ENCODE measurements at regions not wholly inside any gene's neighbourhood (a gene's known extent, or its start where the extent isn't known, plus 50 kb on each side); places are given as distances from the start of the nearest gene placed in this dataset.

- Histone ChIP-seq H3K4me1 (ENCODE audit: control insufficient read depth, insufficient read depth, low read length) (no peaks in the 10 kb centered on the region), H3K36me3 (ENCODE audit: control insufficient read depth, insufficient read depth, low read length) (no peaks in the 10 kb centered on the region), H3K4me3 (ENCODE audit: low read length) (no peak overlapping the region), H3K9ac (ENCODE audit: extremely low read depth, low read length, poor library complexity, severe bottlenecking) (no peak overlapping the region), H3K27ac (ENCODE audit: low read depth, low read length) (no peak overlapping the region), H3K9me3 (ENCODE audit: control insufficient read depth, low read length) (no peaks in the 10 kb centered on the region), H3K27me3 (ENCODE audit: control insufficient read depth, insufficient read depth, low read length, poor library complexity, severe bottlenecking) (no peaks in the 10 kb centered on the region)
- TF ChIP-seq CTCF (conservative IDR thresholded peaks at IDR 0.05): no peak
- Mint-ChIP-seq H3K27me3 (ENCODE audit: insufficient read depth) (peaks cover 5% of the 10 kb centered on the region), H3K36me3 (ENCODE audit: low read depth) (no peaks in the 10 kb centered on the region), H3K27ac (no peak overlapping the region), H3K4me1 (peaks cover 11% of the 10 kb centered on the region), H3K9me3 (no peaks in the 10 kb centered on the region), H3K4me3 (no peak overlapping the region)
- DNase-seq: no peak
- 80 to 83% methylated on average over 2 to 3 of the region's 3 CpGs for WGBS, 2 experiments (ENCODE audit: insufficient coverage in 1 of 2, insufficient read length in 1 of 2)
Measured at GRCh38 chr1:181351740-181352139, 131.6 kb upstream of the CACNA1E start.

DNA sequence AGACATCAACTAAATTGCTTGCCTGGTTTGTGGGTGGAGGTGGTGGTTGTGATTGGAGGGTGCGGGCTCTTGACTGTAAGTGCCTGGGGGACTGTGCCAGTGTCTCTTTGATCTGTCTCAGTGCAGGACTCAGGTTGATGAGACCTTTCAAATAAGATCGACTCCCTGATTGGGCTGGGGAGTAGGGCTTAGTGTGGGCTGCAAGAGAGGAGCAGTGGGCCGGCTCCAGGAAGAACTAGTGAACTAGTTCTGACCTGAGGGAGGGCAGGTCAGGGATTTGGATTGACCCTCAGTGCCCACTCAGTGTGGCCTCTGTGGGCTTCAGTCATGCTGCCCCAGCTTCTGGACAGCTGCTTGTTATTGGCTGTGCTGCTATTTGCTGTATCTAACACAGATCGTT is 130.6 kb upstream of the CACNA1E start:
- peaks cover 7% of the 10 kb centered on the region for H3K27me3 Mint-ChIP-seq (ENCODE audit: insufficient read depth)
- TF ChIP-seq CTCF (conservative IDR thresholded peaks at IDR 0.05): no peak
- H3K9me3 Mint-ChIP-seq: no peaks in the 10 kb centered on the region
- Histone ChIP-seq H3K27me3 (ENCODE audit: control insufficient read depth, insufficient read depth, low read length, poor library complexity, severe bottlenecking) (no peaks in the 10 kb centered on the region), H3K4me3 (ENCODE audit: low read length) (no peak overlapping the region), H3K9me3 (ENCODE audit: control insufficient read depth, low read length) (no peaks in the 10 kb centered on the region), H3K9ac (ENCODE audit: extremely low read depth, low read length, poor library complexity, severe bottlenecking) (no peak overlapping the region), H3K27ac (ENCODE audit: low read depth, low read length) (no peak overlapping the region), H3K4me1 (ENCODE audit: control insufficient read depth, insufficient read depth, low read length) (no peaks in the 10 kb centered on the region), H3K36me3 (ENCODE audit: control insufficient read depth, insufficient read depth, low read length) (no peaks in the 10 kb centered on the region)
- DNase-seq: peak; percentile 16
- H3K27ac Mint-ChIP-seq: no peak overlapping the region
- no peaks in the 10 kb centered on the region for H3K36me3 Mint-ChIP-seq (ENCODE audit: low read depth)
- H3K4me3 Mint-ChIP-seq: no peak overlapping the region
- WGBS, 2 experiments (ENCODE audit: insufficient coverage in 1 of 2, insufficient read length in 1 of 2): 82 to 97% methylated on average over 2 to 4 of the region's 4 CpGs
- peaks cover 9% of the 10 kb centered on the region for H3K4me1 Mint-ChIP-seq

- H3K27me3 Mint-ChIP-seq (ENCODE audit: insufficient read depth): peaks cover 2% of the 10 kb centered on the region
- H3K27ac ChIP-seq (ENCODE audit: low read depth, low read length): no peak overlapping the region
- 80 to 91% methylated on average over 1 of the region's 1 CpG for WGBS, 2 experiments (ENCODE audit: insufficient coverage in 1 of 2, insufficient read length in 1 of 2)
- no peaks in the 10 kb centered on the region for H3K9me3 Mint-ChIP-seq
- no peak overlapping the region for H3K27ac Mint-ChIP-seq
- H3K4me1 ChIP-seq (ENCODE audit: control insufficient read depth, insufficient read depth, low read length): no peaks in the 10 kb centered on the region
- no peak for DNase-seq
- no peak overlapping the region for H3K9ac ChIP-seq (ENCODE audit: extremely low read depth, low read length, poor library complexity, severe bottlenecking)
- no peaks in the 10 kb centered on the region for H3K9me3 ChIP-seq (ENCODE audit: control insufficient read depth, low read length)
- no peaks in the 10 kb centered on the region for H3K36me3 ChIP-seq (ENCODE audit: control insufficient read depth, insufficient read depth, low read length)
- H3K4me3 ChIP-seq (ENCODE audit: low read length): no peak overlapping the region
- H3K4me3 Mint-ChIP-seq: no peak overlapping the region
- H3K27me3 ChIP-seq (ENCODE audit: control insufficient read depth, insufficient read depth, low read length, poor library complexity, severe bottlenecking): no peaks in the 10 kb centered on the region
- TF ChIP-seq CTCF (conservative IDR thresholded peaks at IDR 0.05): no peak
- H3K4me1 Mint-ChIP-seq: peaks cover under 1% of the 10 kb centered on the region
- no peaks in the 10 kb centered on the region for H3K36me3 Mint-ChIP-seq (ENCODE audit: low read depth)
Measured at GRCh38 chr1:181353526-181353925, 129.8 kb upstream of the CACNA1E start.

All from endodermal cell (in vitro differentiated cells).